ENCODE measurements at regions not wholly inside any gene's neighbourhood (a gene's known extent, or its start where the extent isn't known, plus 50 kb on each side); places are given as distances from the start of the nearest gene placed in this dataset.
"Not testable (repeated sequence)": the region's sequence is repeated elsewhere in the genome, so short reads cannot be mapped to it uniquely, and the experiment has no call there.

DNA sequence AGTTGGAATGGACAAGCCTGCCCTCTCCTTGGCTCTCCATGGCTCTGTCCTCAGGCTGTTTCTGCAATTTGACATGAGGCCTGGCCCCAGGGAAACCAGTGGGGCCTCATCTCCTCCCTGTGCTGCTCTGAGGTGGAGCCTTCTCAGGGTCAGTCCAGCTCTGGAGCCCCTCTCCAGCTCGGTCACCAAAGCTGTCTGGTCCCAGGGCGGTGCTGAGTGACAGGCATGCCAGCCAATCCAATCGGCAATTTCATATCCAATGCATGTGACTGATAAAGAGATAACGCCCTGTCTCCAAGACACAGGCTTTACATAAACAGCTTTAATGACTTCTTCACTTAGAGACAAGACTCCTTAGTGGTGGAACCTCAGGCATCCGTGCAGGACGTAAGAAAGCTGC lies 1379.2 kb downstream of the CDH12 start:
- TF ChIP-seq ZNF548 (tag by site-specific recombination; IDR thresholded peaks at IDR 0.05); SALL2 (tag by site-specific recombination; IDR thresholded peaks at IDR 0.05; ENCODE audit: borderline replicate concordance); ZEB2 (tag by site-specific recombination; IDR thresholded peaks at IDR 0.05); ZBTB10 (tag by site-specific recombination; IDR thresholded peaks at IDR 0.05); ZNF791 (tag by site-specific recombination; IDR thresholded peaks at IDR 0.05); MZF1 (tag by site-specific recombination; IDR thresholded peaks at IDR 0.05; ENCODE audit: borderline replicate concordance): not testable (repeated sequence)
